HEK293T (cell line): ENCODE measurements at regions not wholly inside any gene's neighbourhood (a gene's known extent, or its start where the extent isn't known, plus 50 kb on each side); places are given as distances from the start of the nearest gene placed in this dataset.

ENCODE experiments used
- BHLHE40 ChIP-seq: fragments of 450-650 bp; IDR thresholded peaks from 2 replicates; pipeline ENCODE4 v1.6.1; 2016; ENCODE audit warnings: mild to moderate bottlenecking, moderate library complexity, borderline replicate concordance
- ELF4 ChIP-seq: fragments of 450-650 bp; IDR thresholded peaks from 2 replicates; pipeline ENCODE4 v1.6.1; 2017; ENCODE audit warnings: antibody characterized with exemption
- FOXA1 ChIP-seq: fragments of 450-650 bp; IDR thresholded peaks from 2 replicates; pipeline ENCODE4 v1.6.1; 2016; ENCODE audit warnings: mild to moderate bottlenecking
- FOXM1 ChIP-seq: fragments of 450-650 bp; IDR thresholded peaks from 2 replicates; pipeline ENCODE4 v1.6.1; 2017; ENCODE audit warnings: mild to moderate bottlenecking, borderline replicate concordance
- HDGF ChIP-seq: fragments of 450-650 bp; IDR thresholded peaks from 2 replicates; pipeline ENCODE4 v1.6.1; 2017; ENCODE audit warnings: antibody characterized with exemption, borderline replicate concordance
- NFRKB ChIP-seq: fragments of 450-650 bp; IDR thresholded peaks from 2 replicates; pipeline ENCODE4 v1.6.1; 2016; ENCODE audit warnings: mild to moderate bottlenecking, moderate library complexity
- PKNOX1 ChIP-seq: fragments of 450-650 bp; IDR thresholded peaks from 2 replicates; pipeline ENCODE4 v1.6.1; 2016
- SP1 ChIP-seq: fragments of 450-650 bp; IDR thresholded peaks from 2 replicates; pipeline ENCODE4 v1.6.1; 2017
- SUZ12 ChIP-seq: fragments of 450-650 bp; IDR thresholded peaks from 2 replicates; pipeline ENCODE4 v1.6.1; 2016; ENCODE audit warnings: mild to moderate bottlenecking

GRCh38 chr1:56403321-56403720 lies 176.0 kb downstream of the PLPP3 start:
- no peak for TF ChIP-seq SUZ12
- TF ChIP-seq PKNOX1, result no peak
- no peak for TF ChIP-seq FOXA1
- no peak for TF ChIP-seq HDGF
- TF ChIP-seq SP1, result no peak
- no peak for TF ChIP-seq BHLHE40
- TF ChIP-seq FOXM1, result no peak
- no peak for TF ChIP-seq NFRKB
- no peak for TF ChIP-seq ELF4
